Right lobe of liver (tissue), 4 donors: ENCODE measurements at regions not wholly inside any gene's neighbourhood (a gene's known extent, or its start where the extent isn't known, plus 50 kb on each side); places are given as distances from the start of the nearest gene placed in this dataset.
"Not testable (repeated sequence)": the region's sequence is repeated elsewhere in the genome, so short reads cannot be mapped to it uniquely, and the experiment has no call there.

Source experiments
- CTCF ChIP-seq, 4 donors: fragments of 200-600 bp in 3 of 4; fragments of 450-650 bp in 1 of 4; IDR thresholded peaks; one replicate each; pipeline versions ENCODE4 v1.5.1 to v1.8.0; 2016 to 2022; ENCODE audit warnings: antibody characterized with exemption in 4 of 4, mild to moderate bottlenecking in 2 of 4
- POLR2A ChIP-seq: fragments of 450-650 bp; IDR thresholded peaks from one replicate; pipeline ENCODE4 v1.6.1; 2017; ENCODE audit warnings: antibody characterized with exemption, mild to moderate bottlenecking
- donor health status: DM: no; HTN: no; CAD: no.
- donor health status: DM: no; HTN: no; CAD: no.
- donor health status: DM: no; HTN: yes; CAD: no.

GRCh38 chr20:30289711-30290141 is 967.7 kb upstream of the DEFB115 start:
- TF ChIP-seq CTCF (IDR thresholded peaks at IDR 0.05); POLR2A: not testable (repeated sequence)
